ENCODE measurements at regions not wholly inside any gene's neighbourhood (a gene's known extent, or its start where the extent isn't known, plus 50 kb on each side); places are given as distances from the start of the nearest gene placed in this dataset.

- TF ChIP-seq, protein P1, sequence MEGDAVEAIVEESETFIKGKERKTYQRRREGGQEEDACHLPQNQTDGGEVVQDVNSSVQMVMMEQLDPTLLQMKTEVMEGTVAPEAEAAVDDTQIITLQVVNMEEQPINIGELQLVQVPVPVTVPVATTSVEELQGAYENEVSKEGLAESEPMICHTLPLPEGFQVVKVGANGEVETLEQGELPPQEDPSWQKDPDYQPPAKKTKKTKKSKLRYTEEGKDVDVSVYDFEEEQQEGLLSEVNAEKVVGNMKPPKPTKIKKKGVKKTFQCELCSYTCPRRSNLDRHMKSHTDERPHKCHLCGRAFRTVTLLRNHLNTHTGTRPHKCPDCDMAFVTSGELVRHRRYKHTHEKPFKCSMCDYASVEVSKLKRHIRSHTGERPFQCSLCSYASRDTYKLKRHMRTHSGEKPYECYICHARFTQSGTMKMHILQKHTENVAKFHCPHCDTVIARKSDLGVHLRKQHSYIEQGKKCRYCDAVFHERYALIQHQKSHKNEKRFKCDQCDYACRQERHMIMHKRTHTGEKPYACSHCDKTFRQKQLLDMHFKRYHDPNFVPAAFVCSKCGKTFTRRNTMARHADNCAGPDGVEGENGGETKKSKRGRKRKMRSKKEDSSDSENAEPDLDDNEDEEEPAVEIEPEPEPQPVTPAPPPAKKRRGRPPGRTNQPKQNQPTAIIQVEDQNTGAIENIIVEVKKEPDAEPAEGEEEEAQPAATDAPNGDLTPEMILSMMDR (IDR thresholded peaks at IDR 0.05; ENCODE audit: low read depth, low read length): no peak
- no peak for DNase-seq (ENCODE audit: low read depth in 2 of 2)
- no peak overlapping the region for H3K4me3 ChIP-seq (replicated peaks in 1 of 2; ENCODE audit: low read depth in 2 of 2, low read length in 2 of 2)
Observed at GRCh38 chr2:8376603-8377410, 305.0 kb upstream of the ID2 start.

DNA sequence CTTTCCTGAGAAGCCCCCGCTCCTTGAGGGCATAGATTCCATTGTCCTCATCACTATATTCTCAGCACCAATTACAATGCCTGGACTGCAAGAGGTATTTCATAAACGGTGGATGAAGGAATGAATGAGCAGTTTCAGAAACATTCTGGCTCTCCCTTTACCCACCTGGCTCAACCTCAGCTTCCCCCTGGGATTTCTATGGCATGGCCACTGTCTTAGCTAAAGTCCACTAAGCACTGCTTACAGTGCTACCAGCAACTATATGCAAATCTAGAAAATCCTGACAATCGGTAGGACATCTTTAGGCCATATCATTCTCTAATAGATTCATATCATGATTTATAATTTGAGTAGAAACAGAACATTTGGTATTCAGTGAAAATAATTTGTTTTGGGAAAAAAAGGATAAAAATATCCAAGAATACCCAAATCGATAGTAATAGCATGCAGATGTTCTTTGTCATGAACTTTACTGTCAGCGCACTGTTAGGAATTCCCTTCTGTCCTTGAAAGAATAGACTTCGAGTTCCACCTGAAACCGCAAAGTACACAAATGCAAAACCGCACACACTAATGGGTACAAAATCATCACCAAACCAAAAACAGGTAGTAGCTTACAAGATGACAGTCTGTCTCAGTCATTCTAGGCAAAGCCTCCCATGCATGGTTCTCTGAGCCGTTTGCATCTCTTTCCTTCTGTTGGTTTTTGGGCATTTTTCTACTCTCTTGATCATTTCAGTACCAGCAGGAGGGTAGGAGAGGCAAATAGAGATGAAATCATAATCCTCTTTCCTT is 303.6 kb upstream of the ID2 start:
- TF ChIP-seq, protein P1 (IDR thresholded peaks at IDR 0.05; ENCODE audit: low read depth, low read length): no peak
- DNase-seq (ENCODE audit: low read depth in 2 of 2): no peak
- no peak overlapping the region for H3K4me3 ChIP-seq (replicated peaks in 1 of 2; ENCODE audit: low read depth in 2 of 2, low read length in 2 of 2)

DNA sequence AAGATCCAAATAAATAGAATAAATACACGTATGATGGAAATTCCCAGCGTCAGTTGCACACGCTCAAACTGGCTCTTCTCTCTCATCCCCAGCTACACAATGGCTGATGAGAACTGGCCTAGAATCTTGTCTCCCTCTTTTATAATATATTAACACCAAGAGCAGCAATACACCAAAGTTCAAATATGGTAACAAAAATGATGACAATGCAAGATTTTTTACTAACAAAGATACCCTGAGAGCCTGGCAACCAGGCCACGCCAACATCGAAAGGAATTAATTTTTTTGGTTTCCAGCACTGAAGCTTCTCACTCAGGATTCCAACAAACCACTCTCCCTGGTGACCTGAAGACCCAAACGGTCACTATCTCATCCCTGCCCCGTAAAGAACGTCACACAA is 302.7 kb upstream of the ID2 start:
- TF ChIP-seq, protein P1 (IDR thresholded peaks at IDR 0.05; ENCODE audit: low read depth, low read length): no peak
- no peak for DNase-seq (ENCODE audit: low read depth in 2 of 2)
- no peak overlapping the region for H3K4me3 ChIP-seq (replicated peaks in 1 of 2; ENCODE audit: low read depth in 2 of 2, low read length in 2 of 2)

- no peak overlapping the region for H3K4me3 ChIP-seq (replicated peaks in 1 of 2; ENCODE audit: low read depth in 2 of 2, low read length in 2 of 2)
- DNase-seq (ENCODE audit: low read depth in 2 of 2): no peak
- TF ChIP-seq, protein P1 (IDR thresholded peaks at IDR 0.05; ENCODE audit: low read depth, low read length): no peak
Observed at GRCh38 chr2:8379549-8379948, 302.3 kb upstream of the ID2 start.

DNA sequence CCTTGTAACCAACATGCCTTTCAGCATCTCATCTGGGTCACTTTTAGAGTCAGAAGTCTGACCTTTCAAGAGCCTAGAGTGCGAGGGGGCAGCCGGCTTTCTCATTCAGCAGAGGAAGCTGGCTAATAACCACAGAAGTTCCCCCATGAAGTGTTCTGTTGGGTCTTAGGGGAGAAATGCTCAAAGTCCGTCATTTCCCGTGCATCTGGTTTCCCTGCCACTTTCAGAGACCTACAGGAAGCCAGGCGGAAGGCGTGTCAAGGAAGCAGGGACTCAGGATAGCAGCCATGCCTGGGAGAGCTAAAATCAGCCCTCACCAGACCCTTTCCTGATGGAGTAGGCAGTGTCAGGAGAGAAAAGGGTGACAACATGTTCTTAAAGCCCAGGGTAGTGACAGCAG is 301.8 kb upstream of the ID2 start:
- H3K4me3 ChIP-seq (replicated peaks in 1 of 2; ENCODE audit: low read depth in 2 of 2, low read length in 2 of 2): no peak overlapping the region
- no peak for DNase-seq (ENCODE audit: low read depth in 2 of 2)
- TF ChIP-seq, protein P1 (IDR thresholded peaks at IDR 0.05; ENCODE audit: low read depth, low read length): no peak

DNA sequence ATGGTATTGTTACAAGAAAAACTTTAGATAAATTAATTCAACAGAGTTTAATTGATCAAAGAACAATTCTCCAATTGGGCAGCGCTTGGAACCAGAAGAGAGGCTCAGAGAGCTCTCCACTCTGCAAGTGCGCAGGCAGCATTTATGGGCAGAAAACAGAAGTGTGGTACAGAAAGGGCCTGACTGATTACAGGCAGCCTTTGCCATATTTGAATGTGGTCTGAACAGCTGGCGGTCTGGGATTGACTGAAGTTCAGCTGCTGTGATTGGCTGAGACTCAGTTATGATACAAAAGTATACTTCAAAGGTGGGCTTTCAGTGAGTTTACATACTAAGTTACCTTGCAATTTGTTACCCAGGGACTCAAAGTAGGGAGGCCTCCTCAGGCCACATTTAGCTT is 301.3 kb upstream of the ID2 start:
- TF ChIP-seq, protein P1 (IDR thresholded peaks at IDR 0.05; ENCODE audit: low read depth, low read length): no peak
- H3K4me3 ChIP-seq (replicated peaks in 1 of 2; ENCODE audit: low read depth in 2 of 2, low read length in 2 of 2): no peak overlapping the region
- DNase-seq (ENCODE audit: low read depth in 2 of 2): no peak
